Peyer's patch (tissue), 4 donors: ENCODE measurements at regions not wholly inside any gene's neighbourhood (a gene's known extent, or its start where the extent isn't known, plus 50 kb on each side); places are given as distances from the start of the nearest gene placed in this dataset.

Experiments used
- DNase-seq, 3 donors: peaks; one replicate each; pipeline ENCODE4 v3.0.0-alpha.2; 2017 to 2019
- H3K27ac ChIP-seq, 4 donors: fragments of 200-600 bp; sonication (generic); one replicate each; pipeline ENCODE4 v1.5.1; 2016 to 2019
- H3K27me3 ChIP-seq, 2 donors: fragments of 200-600 bp; sonication (generic); one replicate each; pipeline ENCODE4 v1.5.1; 2019
- H3K36me3 ChIP-seq, 3 donors: fragments of 200-600 bp; sonication (generic); one replicate each; pipeline ENCODE4 v1.5.1; 2016 to 2019
- H3K4me1 ChIP-seq, 4 donors: fragments of 200-600 bp; sonication (generic); one replicate each; pipeline ENCODE4 v1.5.1; 2016 to 2019
- H3K4me3 ChIP-seq, 4 donors: fragments of 200-600 bp; sonication (generic); 1 replicate in 3 of 4; 2 replicates in 1 of 4; pipeline ENCODE4 v1.5.1; 2016 to 2019; ENCODE audit warnings: mild to moderate bottlenecking in 1 of 4
- H3K9me3 ChIP-seq, 4 donors: fragments of 200-600 bp; sonication (generic); one replicate each; pipeline ENCODE4 v1.5.1; 2016 to 2019; ENCODE audit warnings: mild to moderate bottlenecking in 1 of 4
- CTCF ChIP-seq, 6 experiments: fragments of 450-650 bp in 4 of 6; fragments of 200-600 bp in 2 of 6; sonication (generic) in 1 of 6; IDR thresholded peaks; one replicate each; pipeline ENCODE4 v1.5.1; 2017 to 2019; ENCODE audit warnings: antibody characterized with exemption in 6 of 6, mild to moderate bottlenecking in 3 of 6, moderate library complexity in 1 of 6
- POLR2A ChIP-seq, 2 donors: fragments of 450-650 bp; IDR thresholded peaks; one replicate each; pipeline ENCODE4 v1.5.1; 2017; ENCODE audit warnings: antibody characterized with exemption in 2 of 2, mild to moderate bottlenecking in 2 of 2, moderate library complexity in 2 of 2

- no peaks in the 10 kb centered on the region for H3K27me3 ChIP-seq
- H3K4me1 ChIP-seq: no peaks in the 10 kb centered on the region
- no peak overlapping the region for H3K4me3 ChIP-seq
- no peaks in the 10 kb centered on the region for H3K9me3 ChIP-seq
- DNase-seq: peak in 2 of 3 donors; percentile 3 to 26
- H3K27ac ChIP-seq: no peak overlapping the region
- TF ChIP-seq POLR2A (IDR thresholded peaks at IDR 0.05) (no peak), CTCF (IDR thresholded peaks at IDR 0.05) (no peak)
- H3K36me3 ChIP-seq: no peaks in the 10 kb centered on the region
Observed at GRCh38 chr2:238506371-238507068, 79.8 kb downstream of the ASB1 start.

DNA sequence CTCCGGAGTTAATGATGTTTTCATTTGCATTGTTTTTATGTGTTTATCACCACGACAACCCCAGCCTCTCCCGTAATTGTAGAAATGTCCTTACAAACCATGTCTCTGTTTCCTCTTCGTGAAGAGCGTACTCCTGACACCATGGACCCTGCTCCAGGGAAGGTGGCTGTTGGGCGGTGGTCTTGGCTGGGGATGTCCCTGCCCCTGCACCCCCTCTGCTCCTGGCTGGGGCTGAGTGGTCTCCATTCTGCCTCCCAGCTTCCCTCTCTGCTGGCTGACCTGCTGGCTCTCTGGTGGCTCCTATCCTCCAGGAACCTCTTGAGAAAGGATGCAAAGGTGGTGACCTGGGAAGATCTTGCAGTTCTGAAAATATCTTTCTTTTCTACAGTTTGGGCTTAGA lies 81.1 kb downstream of the ASB1 start:
- Histone ChIP-seq H3K9me3 (no peaks in the 10 kb centered on the region), H3K4me1 (no peaks in the 10 kb centered on the region), H3K36me3 (no peaks in the 10 kb centered on the region), H3K27ac (no peak overlapping the region), H3K27me3 (no peaks in the 10 kb centered on the region), H3K4me3 (no peak overlapping the region)
- DNase-seq: peak in 1 of 3 donors; percentile 6
- TF ChIP-seq POLR2A (IDR thresholded peaks at IDR 0.05): no peak
- no peak for TF ChIP-seq CTCF (IDR thresholded peaks at IDR 0.05)

- no peaks in the 10 kb centered on the region for H3K27me3 ChIP-seq
- H3K36me3 ChIP-seq: no peaks in the 10 kb centered on the region
- H3K27ac ChIP-seq: no peak overlapping the region
- H3K9me3 ChIP-seq: no peaks in the 10 kb centered on the region
- DNase-seq: peak in 2 of 3 donors; percentile 11 to 24
- TF ChIP-seq CTCF (IDR thresholded peaks at IDR 0.05) (no peak), POLR2A (IDR thresholded peaks at IDR 0.05) (no peak)
- H3K4me1 ChIP-seq: no peaks in the 10 kb centered on the region
- H3K4me3 ChIP-seq: no peak overlapping the region
Observed at GRCh38 chr2:238509151-238509835, 82.6 kb downstream of the ASB1 start.

DNA sequence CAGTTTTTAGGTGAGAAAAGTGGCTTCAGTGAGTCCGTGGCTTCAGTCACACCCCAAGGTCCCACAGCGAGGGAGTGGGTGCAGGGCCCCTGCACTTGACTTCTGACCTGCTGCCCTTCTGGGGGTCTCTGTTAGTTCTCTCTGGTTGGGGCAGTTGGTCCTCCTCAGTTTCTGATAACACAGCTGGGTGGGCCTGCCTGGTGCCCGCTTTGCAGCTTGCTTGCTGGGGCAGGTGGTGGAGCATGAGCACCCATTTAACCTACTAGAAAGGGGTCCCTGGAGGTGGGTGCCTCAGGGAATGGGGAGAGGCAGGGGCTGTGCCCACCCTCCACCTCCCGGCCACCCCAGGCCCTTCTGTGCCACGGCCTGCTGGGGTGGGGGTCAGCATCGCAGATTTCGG lies 83.2 kb downstream of the ASB1 start:
- no peak for TF ChIP-seq POLR2A (IDR thresholded peaks at IDR 0.05)
- no peak for TF ChIP-seq CTCF (IDR thresholded peaks at IDR 0.05)
- no peaks in the 10 kb centered on the region for H3K27me3 ChIP-seq
- H3K4me1 ChIP-seq: no peaks in the 10 kb centered on the region
- no peak overlapping the region for H3K27ac ChIP-seq
- no peak overlapping the region for H3K4me3 ChIP-seq
- H3K36me3 ChIP-seq: no peaks in the 10 kb centered on the region
- peak in 2 of 3 donors; percentile 22 to 33 for DNase-seq
- H3K9me3 ChIP-seq: no peaks in the 10 kb centered on the region

DNA sequence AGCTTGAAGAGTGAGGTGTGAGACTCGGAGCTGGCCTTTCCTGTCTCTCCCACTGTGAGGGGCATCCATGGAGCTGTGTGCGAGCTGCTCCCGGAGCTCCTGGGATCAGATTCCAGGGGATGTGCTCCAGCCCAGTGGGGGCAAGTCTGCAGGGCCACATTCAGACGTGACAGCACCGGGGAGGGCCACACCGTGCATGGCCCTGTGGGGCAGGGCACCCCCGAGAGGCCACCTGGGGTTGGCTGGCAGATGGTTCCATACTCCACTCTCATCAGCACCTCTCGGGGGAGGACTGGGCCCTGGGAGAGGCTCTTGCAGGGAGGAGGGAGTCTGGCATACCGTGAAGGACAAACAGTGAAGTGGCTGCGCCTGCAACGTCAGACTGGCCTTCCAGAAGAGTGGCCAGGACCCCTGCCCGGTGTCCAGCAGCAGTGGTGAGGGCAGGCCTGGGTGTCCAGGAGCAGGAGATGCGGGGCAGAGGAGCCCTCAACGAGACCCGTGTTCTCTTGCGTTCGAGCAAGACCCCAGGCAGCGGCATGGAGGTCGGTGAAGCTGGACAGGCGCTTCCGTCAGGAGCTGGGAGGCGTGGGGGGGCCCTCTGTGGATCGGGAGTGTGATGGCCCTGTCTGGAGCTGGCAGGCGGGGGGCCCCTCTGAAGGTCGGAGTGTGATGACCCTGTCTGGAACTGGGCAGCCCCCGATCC lies 84.3 kb downstream of the ASB1 start:
- TF ChIP-seq CTCF (IDR thresholded peaks at IDR 0.05): no peak
- no peak for TF ChIP-seq POLR2A (IDR thresholded peaks at IDR 0.05)
- peak in 2 of 3 donors; percentile 36 to 41 for DNase-seq
- no peaks in the 10 kb centered on the region for H3K9me3 ChIP-seq

More for the DNA sequence above, 84.3 kb downstream of the ASB1 start:
- Histone ChIP-seq H3K4me1 (no peaks in the 10 kb centered on the region), H3K27ac (no peak overlapping the region), H3K27me3 (no peaks in the 10 kb centered on the region), H3K4me3 (no peak overlapping the region), H3K36me3 (no peaks in the 10 kb centered on the region)
